Nephron progenitor cell (in vitro differentiated cells): ENCODE measurements at regions not wholly inside any gene's neighbourhood (a gene's known extent, or its start where the extent isn't known, plus 50 kb on each side); places are given as distances from the start of the nearest gene placed in this dataset.

ENCODE experiments used
- DNase-seq: peaks from one replicate; pipeline ENCODE4 v3.0.0; 2021
- H3K27ac Mint-ChIP-seq: 2 replicates; pipeline ENCODE4 v1.8.0; 2021; ENCODE audit warnings: mild to moderate bottlenecking, moderate library complexity, mixed read lengths
- H3K27me3 Mint-ChIP-seq: 2 replicates; pipeline ENCODE4 v1.8.0; 2021; ENCODE audit warnings: mild to moderate bottlenecking, low read depth, mixed read lengths; ENCODE audit not compliant: poor library complexity
- H3K36me3 Mint-ChIP-seq: 2 replicates; pipeline ENCODE4 v1.8.0; 2021; ENCODE audit warnings: low read depth, mixed read lengths
- H3K4me1 Mint-ChIP-seq: 2 replicates; pipeline ENCODE4 v1.8.0; 2021; ENCODE audit warnings: mixed read lengths
- H3K4me3 Mint-ChIP-seq: 2 replicates; pipeline ENCODE4 v1.8.0; 2021; ENCODE audit warnings: mild to moderate bottlenecking, moderate library complexity, mixed read lengths
- H3K9me3 Mint-ChIP-seq: 2 replicates; pipeline ENCODE4 v1.8.0; 2021; ENCODE audit warnings: mild to moderate bottlenecking, moderate library complexity, mixed read lengths
- CTCF ChIP-seq: fragments of 200-600 bp; sonication (generic); IDR thresholded peaks from 2 replicates; pipeline ENCODE4 v1.5.0; 2021; ENCODE audit warnings: antibody characterized with exemption

- H3K27ac Mint-ChIP-seq: no peak overlapping the region
- peaks cover 5% of the 10 kb centered on the region for H3K9me3 Mint-ChIP-seq
- no peak for TF ChIP-seq CTCF
- peaks cover 4% of the 10 kb centered on the region for H3K27me3 Mint-ChIP-seq
- no peaks in the 10 kb centered on the region for H3K36me3 Mint-ChIP-seq
- no peak for DNase-seq
- no peak overlapping the region for H3K4me3 Mint-ChIP-seq
- peaks cover 24% of the 10 kb centered on the region for H3K4me1 Mint-ChIP-seq
Measured at GRCh38 chr20:39886650-39887190, 802.3 kb downstream of the MAFB start.

GRCh38 chr20:39885975-39886649, 802.9 kb downstream of the MAFB start:
- peak; percentile 47 for DNase-seq

GRCh38 chr20:39882806-39883205, 806.2 kb downstream of the MAFB start:
- no peak for TF ChIP-seq CTCF
- Mint-ChIP-seq H3K4me3 (no peak overlapping the region), H3K9me3 (peaks cover 15% of the 10 kb centered on the region), H3K27ac (no peak overlapping the region), H3K36me3 (peaks cover 9% of the 10 kb centered on the region), H3K27me3 (peaks cover 4% of the 10 kb centered on the region), H3K4me1 (peaks cover 57% of the 10 kb centered on the region)
- no peak for DNase-seq

More at GRCh38 chr20:39885975-39886649, 802.9 kb downstream of the MAFB start:
- Mint-ChIP-seq H3K27ac (no peak overlapping the region), H3K9me3 (peaks cover 11% of the 10 kb centered on the region), H3K36me3 (peaks cover 5% of the 10 kb centered on the region), H3K4me3 (no peak overlapping the region), H3K27me3 (peaks cover 4% of the 10 kb centered on the region), H3K4me1 (peaks cover 24% of the 10 kb centered on the region)
- TF ChIP-seq CTCF: peak; percentile 50

- no peak for DNase-seq
- Mint-ChIP-seq H3K4me1 (peaks cover 65% of the 10 kb centered on the region), H3K4me3 (no peak overlapping the region), H3K36me3 (peaks cover 9% of the 10 kb centered on the region), H3K27me3 (peaks cover 4% of the 10 kb centered on the region), H3K9me3 (peaks cover 15% of the 10 kb centered on the region), H3K27ac (no peak overlapping the region)
- TF ChIP-seq CTCF: no peak
Measured at GRCh38 chr20:39880890-39881289, 808.1 kb downstream of the MAFB start.

- Mint-ChIP-seq H3K27me3 (no peaks in the 10 kb centered on the region), H3K27ac (no peak overlapping the region), H3K9me3 (peaks cover 15% of the 10 kb centered on the region), H3K36me3 (peaks cover 9% of the 10 kb centered on the region), H3K4me1 (peaks cover 77% of the 10 kb centered on the region), H3K4me3 (no peak overlapping the region)
- no peak for TF ChIP-seq CTCF
- DNase-seq: no peak
Measured at GRCh38 chr20:39879296-39879695, 809.7 kb downstream of the MAFB start.

GRCh38 chr20:39878809-39879208, 810.2 kb downstream of the MAFB start:
- Mint-ChIP-seq H3K36me3 (peaks cover 9% of the 10 kb centered on the region), H3K27ac (peak overlapping the region; percentile 90), H3K9me3 (peaks cover 15% of the 10 kb centered on the region), H3K4me3 (no peak overlapping the region), H3K27me3 (no peaks in the 10 kb centered on the region), H3K4me1 (peaks cover 81% of the 10 kb centered on the region)
- no peak for DNase-seq
- TF ChIP-seq CTCF: no peak
